OCI-LY7 (cell line): ENCODE measurements at regions not wholly inside any gene's neighbourhood (a gene's known extent, or its start where the extent isn't known, plus 50 kb on each side); places are given as distances from the start of the nearest gene placed in this dataset.

Experiments used
- EZH2phosphoT487 ChIP-seq: fragments of 200-600 bp; sonication (generic); IDR thresholded peaks from 2 replicates; pipeline ENCODE4 v1.6.1; 2018; ENCODE audit warnings: low read depth, borderline replicate concordance, mild to moderate bottlenecking, mixed run types, antibody characterized with exemption, low read length, moderate library complexity, mixed read lengths
- TF ChIP-seq, protein P1 (sequence below): fragments of 200-600 bp; sonication (generic); conservative IDR thresholded peaks from 2 replicates; pipeline ENCODE4 v1.5.1; 2014; ENCODE audit warnings: mild to moderate bottlenecking, antibody characterized with exemption, low read length, moderate library complexity, mixed read lengths

DNA sequence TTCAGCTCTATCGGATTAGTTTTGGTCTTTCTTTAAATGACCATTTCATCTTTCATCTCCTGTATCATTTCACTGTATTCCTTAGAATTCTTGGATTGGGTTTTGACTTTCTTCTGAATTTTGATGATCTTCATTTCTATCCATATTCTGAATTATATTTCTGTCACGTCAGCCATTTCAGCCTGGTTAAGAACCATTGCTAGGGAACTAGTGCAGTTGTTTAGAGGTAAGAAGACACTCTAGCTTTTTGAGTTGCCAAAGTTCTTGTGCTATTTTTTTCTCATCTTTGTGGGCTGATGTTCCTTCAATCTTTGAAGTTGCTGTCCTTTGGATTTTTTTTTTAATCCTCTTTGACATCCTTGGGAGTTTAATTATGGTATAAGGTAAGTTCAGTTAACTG, 54.6 kb downstream of the STRIT1 start:
- TF ChIP-seq, protein P1, sequence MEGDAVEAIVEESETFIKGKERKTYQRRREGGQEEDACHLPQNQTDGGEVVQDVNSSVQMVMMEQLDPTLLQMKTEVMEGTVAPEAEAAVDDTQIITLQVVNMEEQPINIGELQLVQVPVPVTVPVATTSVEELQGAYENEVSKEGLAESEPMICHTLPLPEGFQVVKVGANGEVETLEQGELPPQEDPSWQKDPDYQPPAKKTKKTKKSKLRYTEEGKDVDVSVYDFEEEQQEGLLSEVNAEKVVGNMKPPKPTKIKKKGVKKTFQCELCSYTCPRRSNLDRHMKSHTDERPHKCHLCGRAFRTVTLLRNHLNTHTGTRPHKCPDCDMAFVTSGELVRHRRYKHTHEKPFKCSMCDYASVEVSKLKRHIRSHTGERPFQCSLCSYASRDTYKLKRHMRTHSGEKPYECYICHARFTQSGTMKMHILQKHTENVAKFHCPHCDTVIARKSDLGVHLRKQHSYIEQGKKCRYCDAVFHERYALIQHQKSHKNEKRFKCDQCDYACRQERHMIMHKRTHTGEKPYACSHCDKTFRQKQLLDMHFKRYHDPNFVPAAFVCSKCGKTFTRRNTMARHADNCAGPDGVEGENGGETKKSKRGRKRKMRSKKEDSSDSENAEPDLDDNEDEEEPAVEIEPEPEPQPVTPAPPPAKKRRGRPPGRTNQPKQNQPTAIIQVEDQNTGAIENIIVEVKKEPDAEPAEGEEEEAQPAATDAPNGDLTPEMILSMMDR = no peak
- TF ChIP-seq EZH2phosphoT487 = no peak
